Stimulated activated naive CD8-positive, alpha-beta T cell treated with anti-CD3 and anti-CD28 coated beads, Interleukin-15, Interleukin-2, amounts not matched to agents 100 ng/mL and 50 ng/mL, for 24 hours (primary cell): ENCODE measurements at regions not wholly inside any gene's neighbourhood (a gene's known extent, or its start where the extent isn't known, plus 50 kb on each side); places are given as distances from the start of the nearest gene placed in this dataset.
A peak's percentile ranks its signal among the peaks of the same experiment; 100 is the strongest.
"Not testable (repeated sequence)": the region's sequence is repeated elsewhere in the genome, so short reads cannot be mapped to it uniquely, and the experiment has no call there.

Experiments
- H3K27ac Mint-ChIP-seq: one replicate; pipeline ENCODE4 v1.8.0; 2021; ENCODE audit warnings: mild to moderate bottlenecking, mixed read lengths
- H3K27me3 Mint-ChIP-seq: one replicate; pipeline ENCODE4 v1.8.0; 2021; ENCODE audit warnings: mixed read lengths
- H3K36me3 Mint-ChIP-seq: one replicate; pipeline ENCODE4 v1.8.0; 2021; ENCODE audit warnings: low read depth, mixed read lengths
- H3K4me1 Mint-ChIP-seq: one replicate; pipeline ENCODE4 v1.8.0; 2021; ENCODE audit warnings: low read depth, mixed read lengths
- H3K4me3 Mint-ChIP-seq: one replicate; pipeline ENCODE4 v1.8.0; 2021; ENCODE audit warnings: mild to moderate bottlenecking, mixed read lengths
- H3K9me3 Mint-ChIP-seq: one replicate; pipeline ENCODE4 v1.8.0; 2021; ENCODE audit warnings: mixed read lengths

GRCh38 chr3:153619268-153619667, 457.2 kb downstream of the RAP2B start:
- Mint-ChIP-seq H3K27ac (no peak overlapping the region), H3K36me3 (peaks cover 7% of the 10 kb centered on the region), H3K4me3 (no peak overlapping the region), H3K4me1 (peaks cover 34% of the 10 kb centered on the region), H3K27me3 (no peaks in the 10 kb centered on the region), H3K9me3 (no peaks in the 10 kb centered on the region)

GRCh38 chr3:153621953-153622352, 459.9 kb downstream of the RAP2B start:
- H3K4me3 Mint-ChIP-seq = peak overlapping the region; percentile 6
- H3K4me1 Mint-ChIP-seq = peaks cover 61% of the 10 kb centered on the region
- H3K36me3 Mint-ChIP-seq = peaks cover 7% of the 10 kb centered on the region
- peak overlapping the region; percentile 85 for H3K27ac Mint-ChIP-seq
- H3K9me3 Mint-ChIP-seq = no peaks in the 10 kb centered on the region
- H3K27me3 Mint-ChIP-seq = no peaks in the 10 kb centered on the region

GRCh38 chr3:153623834-153624233, 461.8 kb downstream of the RAP2B start:
- Mint-ChIP-seq H3K9me3 (no peaks in the 10 kb centered on the region), H3K4me3 (peak overlapping the region; percentile 45), H3K4me1 (peaks cover 80% of the 10 kb centered on the region), H3K27me3 (no peaks in the 10 kb centered on the region), H3K27ac (peak overlapping the region; percentile 88), H3K36me3 (peaks cover 7% of the 10 kb centered on the region)

GRCh38 chr3:153624310-153625030, 462.4 kb downstream of the RAP2B start:
- Mint-ChIP-seq H3K27ac (peak overlapping the region; percentile 88), H3K36me3 (peaks cover 7% of the 10 kb centered on the region), H3K4me1 (peaks cover 86% of the 10 kb centered on the region), H3K4me3 (peak overlapping the region; percentile 45), H3K9me3 (no peaks in the 10 kb centered on the region), H3K27me3 (no peaks in the 10 kb centered on the region)

GRCh38 chr3:153625506-153625905, 463.5 kb downstream of the RAP2B start:
- Mint-ChIP-seq H3K4me3 (no peak overlapping the region), H3K27ac (peak overlapping the region; percentile 88), H3K27me3 (peaks cover 3% of the 10 kb centered on the region)

GRCh38 chr3:153626158-153626557, 464.1 kb downstream of the RAP2B start:
- H3K4me1 Mint-ChIP-seq = peaks cover 91% of the 10 kb centered on the region
- peak overlapping the region; percentile 60 for H3K27ac Mint-ChIP-seq
- no peak overlapping the region for H3K4me3 Mint-ChIP-seq
- no peaks in the 10 kb centered on the region for H3K9me3 Mint-ChIP-seq
- H3K27me3 Mint-ChIP-seq = peaks cover 3% of the 10 kb centered on the region
- H3K36me3 Mint-ChIP-seq = no peaks in the 10 kb centered on the region

More at GRCh38 chr3:153625506-153625905, 463.5 kb downstream of the RAP2B start:
- H3K36me3 Mint-ChIP-seq = peaks cover 6% of the 10 kb centered on the region
- H3K4me1 Mint-ChIP-seq = peaks cover 95% of the 10 kb centered on the region
- no peaks in the 10 kb centered on the region for H3K9me3 Mint-ChIP-seq

GRCh38 chr3:153628591-153628990, 466.6 kb downstream of the RAP2B start:
- H3K36me3 Mint-ChIP-seq = no peaks in the 10 kb centered on the region
- H3K27me3 Mint-ChIP-seq = peaks cover 3% of the 10 kb centered on the region
- peak overlapping the region; percentile 59 for H3K27ac Mint-ChIP-seq
- no peaks in the 10 kb centered on the region for H3K9me3 Mint-ChIP-seq
- H3K4me3 Mint-ChIP-seq = peak overlapping the region; percentile 27
- H3K4me1 Mint-ChIP-seq = peaks cover 85% of the 10 kb centered on the region

GRCh38 chr3:153629148-153629547, 467.1 kb downstream of the RAP2B start:
- H3K4me1 Mint-ChIP-seq = peaks cover 79% of the 10 kb centered on the region
- no peaks in the 10 kb centered on the region for H3K36me3 Mint-ChIP-seq
- H3K4me3 Mint-ChIP-seq = no peak overlapping the region
- H3K9me3 Mint-ChIP-seq = no peaks in the 10 kb centered on the region
- H3K27me3 Mint-ChIP-seq = peaks cover 3% of the 10 kb centered on the region
- peak overlapping the region; percentile 59 for H3K27ac Mint-ChIP-seq

GRCh38 chr3:153631102-153631501, 469.1 kb downstream of the RAP2B start:
- Mint-ChIP-seq H3K27ac (no peak overlapping the region), H3K9me3 (no peaks in the 10 kb centered on the region), H3K4me3 (no peak overlapping the region), H3K4me1 (peaks cover 60% of the 10 kb centered on the region), H3K36me3 (no peaks in the 10 kb centered on the region), H3K27me3 (peaks cover 3% of the 10 kb centered on the region)

- H3K4me3 Mint-ChIP-seq = no peak overlapping the region
- peaks cover 3% of the 10 kb centered on the region for H3K27me3 Mint-ChIP-seq
- peaks cover 54% of the 10 kb centered on the region for H3K4me1 Mint-ChIP-seq
- no peaks in the 10 kb centered on the region for H3K9me3 Mint-ChIP-seq
- no peaks in the 10 kb centered on the region for H3K36me3 Mint-ChIP-seq
- H3K27ac Mint-ChIP-seq = no peak overlapping the region
Measured at GRCh38 chr3:153631664-153632063, 469.6 kb downstream of the RAP2B start.

- peaks cover 3% of the 10 kb centered on the region for H3K27me3 Mint-ChIP-seq
- no peaks in the 10 kb centered on the region for H3K9me3 Mint-ChIP-seq
- H3K36me3 Mint-ChIP-seq = no peaks in the 10 kb centered on the region
- H3K4me1 Mint-ChIP-seq = peaks cover 37% of the 10 kb centered on the region
- no peak overlapping the region for H3K4me3 Mint-ChIP-seq
- H3K27ac Mint-ChIP-seq = no peak overlapping the region
Measured at GRCh38 chr3:153633407-153633806, 471.4 kb downstream of the RAP2B start.

- Mint-ChIP-seq H3K4me3 (no peak overlapping the region), H3K36me3 (no peaks in the 10 kb centered on the region), H3K9me3 (no peaks in the 10 kb centered on the region), H3K4me1 (peaks cover 25% of the 10 kb centered on the region), H3K27ac (no peak overlapping the region), H3K27me3 (peaks cover 3% of the 10 kb centered on the region)
Measured at GRCh38 chr3:153634683-153635082, 472.7 kb downstream of the RAP2B start.

- Mint-ChIP-seq H3K36me3 (no peaks in the 10 kb centered on the region), H3K4me3 (no peak overlapping the region), H3K9me3 (no peaks in the 10 kb centered on the region), H3K27me3 (no peaks in the 10 kb centered on the region), H3K27ac (no peak overlapping the region), H3K4me1 (peaks cover 33% of the 10 kb centered on the region)
Measured at GRCh38 chr3:153639631-153640030, 477.6 kb downstream of the RAP2B start.

GRCh38 chr3:153640689-153641665, 479.0 kb downstream of the RAP2B start:
- H3K36me3 Mint-ChIP-seq = peaks cover 5% of the 10 kb centered on the region
- H3K4me1 Mint-ChIP-seq = peaks cover 33% of the 10 kb centered on the region
- no peak overlapping the region for H3K4me3 Mint-ChIP-seq

GRCh38 chr3:153642576-153642975, 478.6 kb upstream of the ARHGEF26 start:
- not testable (repeated sequence) for H3K4me3 Mint-ChIP-seq, H3K36me3 Mint-ChIP-seq, H3K27ac Mint-ChIP-seq, H3K27me3 Mint-ChIP-seq, H3K9me3 Mint-ChIP-seq
- H3K4me1 Mint-ChIP-seq = peaks cover 33% of the 10 kb centered on the region

More at GRCh38 chr3:153640689-153641665, 479.0 kb downstream of the RAP2B start:
- Mint-ChIP-seq H3K27ac (no peak overlapping the region), H3K9me3 (no peaks in the 10 kb centered on the region), H3K27me3 (no peaks in the 10 kb centered on the region)
